Uterus (tissue), 3 donors: ENCODE measurements at regions not wholly inside any gene's neighbourhood (a gene's known extent, or its start where the extent isn't known, plus 50 kb on each side); places are given as distances from the start of the nearest gene placed in this dataset.

Experiments
- DNase-seq, 2 donors: peaks; one replicate each; pipeline ENCODE4 v3.0.0-alpha.2; 2019 to 2020
- H3K27ac ChIP-seq, 2 donors: fragments of 200-600 bp; sonication (generic); 1 replicate in 1 of 2; 2 replicates in 1 of 2; pipeline ENCODE4 v1.5.1; 2016 to 2018
- H3K27me3 ChIP-seq, 2 donors: fragments of 200-600 bp; sonication (generic); one replicate each; pipeline ENCODE4 v1.5.1; 2018 to 2019; ENCODE audit warnings: control low read depth in 1 of 2
- H3K36me3 ChIP-seq, 2 donors: fragments of 200-600 bp; sonication (generic); one replicate each; pipeline ENCODE4 v1.5.1; 2019; ENCODE audit warnings: control low read depth in 1 of 2
- H3K4me1 ChIP-seq, 2 donors: fragments of 200-600 bp; sonication (generic); one replicate each; pipeline ENCODE4 v1.5.1; 2018 to 2019; ENCODE audit warnings: control low read depth in 1 of 2
- H3K4me3 ChIP-seq, 2 donors: fragments of 200-600 bp; sonication (generic); 1 replicate in 1 of 2; 2 replicates in 1 of 2; pipeline ENCODE4 v1.5.1; 2018 to 2019; ENCODE audit warnings: mild to moderate bottlenecking in 1 of 2
- H3K9me3 ChIP-seq, 2 donors: fragments of 200-600 bp; sonication (generic); one replicate each; pipeline ENCODE4 v1.5.1; 2019; ENCODE audit warnings: control low read depth in 1 of 2
- POLR2A ChIP-seq, 2 donors: fragments of 450-650 bp; IDR thresholded peaks; one replicate each; pipeline ENCODE4 v1.6.1; 2016; ENCODE audit warnings: antibody characterized with exemption in 2 of 2, mild to moderate bottlenecking in 1 of 2, moderate library complexity in 1 of 2
- intact Hi-C: fragments of 100-400 bp; cut with DNase I; formaldehyde crosslinking; loops from one replicate; pipeline ENCODE4 v1.15.1; 2023; ENCODE audit warnings: low total_unique reads
- TF ChIP-seq, protein P1 (sequence below), 4 experiments: fragments of 200-600 bp in 2 of 4; fragments of 450-650 bp in 2 of 4; sonication (generic) in 2 of 4; IDR thresholded peaks; one replicate each; pipeline ENCODE4 v1.5.1; 2016 to 2019; ENCODE audit warnings: antibody characterized with exemption in 4 of 4, mild to moderate bottlenecking in 2 of 4, moderate library complexity in 1 of 4
- donor health status: DM: yes; HTN: yes; CAD: no.

DNA sequence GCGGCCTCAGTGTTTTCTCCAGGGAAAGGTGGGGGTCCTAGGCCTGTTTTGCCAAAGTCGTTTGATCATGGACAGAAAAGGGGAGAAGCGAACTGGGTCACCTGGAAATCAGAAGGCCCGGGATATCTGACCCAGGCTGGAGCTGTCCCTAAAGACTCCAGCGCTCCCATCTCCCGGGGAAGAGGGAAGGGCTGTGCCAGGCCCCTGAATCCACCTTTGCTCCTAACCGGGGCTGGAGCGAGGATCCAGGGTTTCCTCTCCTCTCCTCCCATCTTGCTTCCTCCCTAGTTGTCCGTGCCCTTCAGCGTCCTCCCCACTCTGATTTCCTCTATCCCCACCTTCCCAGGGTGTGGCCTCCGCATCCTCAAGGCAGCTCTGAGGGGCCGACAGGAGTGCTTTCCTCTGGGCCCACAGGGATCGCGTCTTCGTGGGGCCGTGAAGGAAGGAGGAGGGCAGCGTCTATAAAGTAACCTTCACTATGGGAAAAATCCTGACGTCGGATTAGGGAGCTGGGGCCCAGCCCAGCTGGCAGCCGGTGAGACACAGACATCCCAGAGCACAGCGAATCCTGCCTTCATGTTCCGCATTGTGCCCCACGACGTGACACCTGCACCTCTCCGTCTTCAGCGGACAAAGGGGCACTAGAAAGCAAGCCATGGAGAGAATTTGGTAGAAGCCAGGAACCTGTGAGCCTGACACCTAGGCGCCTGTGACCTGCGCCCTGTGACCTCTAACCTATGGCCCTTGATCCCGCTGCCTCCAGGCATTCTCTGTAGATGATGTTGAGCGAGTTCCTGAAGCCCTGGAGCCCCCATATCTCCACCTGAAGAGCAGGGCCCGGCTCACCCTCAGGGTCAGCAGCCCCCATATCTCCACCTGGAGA, 212.7 kb upstream of the SALL3 start:
- TF ChIP-seq, protein P1, sequence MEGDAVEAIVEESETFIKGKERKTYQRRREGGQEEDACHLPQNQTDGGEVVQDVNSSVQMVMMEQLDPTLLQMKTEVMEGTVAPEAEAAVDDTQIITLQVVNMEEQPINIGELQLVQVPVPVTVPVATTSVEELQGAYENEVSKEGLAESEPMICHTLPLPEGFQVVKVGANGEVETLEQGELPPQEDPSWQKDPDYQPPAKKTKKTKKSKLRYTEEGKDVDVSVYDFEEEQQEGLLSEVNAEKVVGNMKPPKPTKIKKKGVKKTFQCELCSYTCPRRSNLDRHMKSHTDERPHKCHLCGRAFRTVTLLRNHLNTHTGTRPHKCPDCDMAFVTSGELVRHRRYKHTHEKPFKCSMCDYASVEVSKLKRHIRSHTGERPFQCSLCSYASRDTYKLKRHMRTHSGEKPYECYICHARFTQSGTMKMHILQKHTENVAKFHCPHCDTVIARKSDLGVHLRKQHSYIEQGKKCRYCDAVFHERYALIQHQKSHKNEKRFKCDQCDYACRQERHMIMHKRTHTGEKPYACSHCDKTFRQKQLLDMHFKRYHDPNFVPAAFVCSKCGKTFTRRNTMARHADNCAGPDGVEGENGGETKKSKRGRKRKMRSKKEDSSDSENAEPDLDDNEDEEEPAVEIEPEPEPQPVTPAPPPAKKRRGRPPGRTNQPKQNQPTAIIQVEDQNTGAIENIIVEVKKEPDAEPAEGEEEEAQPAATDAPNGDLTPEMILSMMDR (IDR thresholded peaks at IDR 0.05), result no peak
- TF ChIP-seq POLR2A (IDR thresholded peaks at IDR 0.05), result no peak
- H3K4me3 ChIP-seq, result no peak overlapping the region
- H3K4me1 ChIP-seq, result no peaks in the 10 kb centered on the region
- no peaks in the 10 kb centered on the region for H3K27me3 ChIP-seq
- no peaks in the 10 kb centered on the region for H3K9me3 ChIP-seq
- no peaks in the 10 kb centered on the region for H3K36me3 ChIP-seq
- DNase-seq, result no peak
- intact Hi-C loops, result no loop called here
- no peak overlapping the region for H3K27ac ChIP-seq

DNA sequence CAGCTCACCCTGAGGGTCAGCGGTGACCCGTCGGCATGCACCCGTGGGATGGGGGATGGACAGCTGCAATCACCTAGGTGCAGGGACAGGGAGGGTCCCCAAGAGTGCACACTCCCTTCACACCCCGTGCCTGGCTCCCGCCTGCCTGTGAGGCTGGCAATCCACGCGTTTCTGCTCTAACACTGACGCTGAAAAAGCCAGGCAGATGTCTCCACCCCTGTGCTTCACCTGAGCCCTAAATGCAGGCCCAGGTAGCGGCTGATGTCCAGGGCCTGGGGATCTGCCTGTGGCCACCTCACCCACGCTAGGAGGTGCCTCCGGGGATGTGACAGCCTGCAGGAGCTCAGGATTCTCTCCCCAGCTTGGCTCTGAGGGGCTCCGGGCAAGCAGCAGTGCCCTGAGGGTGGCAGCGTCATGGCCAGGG, 212.0 kb upstream of the SALL3 start:
- no peaks in the 10 kb centered on the region for H3K9me3 ChIP-seq
- H3K27ac ChIP-seq, result no peak overlapping the region
- DNase-seq, result no peak
- H3K36me3 ChIP-seq, result no peaks in the 10 kb centered on the region
- TF ChIP-seq, protein P1 (IDR thresholded peaks at IDR 0.05), result no peak
- no peak for TF ChIP-seq POLR2A (IDR thresholded peaks at IDR 0.05)
- H3K4me3 ChIP-seq, result no peak overlapping the region
- intact Hi-C loops, result no loop called here
- no peaks in the 10 kb centered on the region for H3K4me1 ChIP-seq
- no peaks in the 10 kb centered on the region for H3K27me3 ChIP-seq

DNA sequence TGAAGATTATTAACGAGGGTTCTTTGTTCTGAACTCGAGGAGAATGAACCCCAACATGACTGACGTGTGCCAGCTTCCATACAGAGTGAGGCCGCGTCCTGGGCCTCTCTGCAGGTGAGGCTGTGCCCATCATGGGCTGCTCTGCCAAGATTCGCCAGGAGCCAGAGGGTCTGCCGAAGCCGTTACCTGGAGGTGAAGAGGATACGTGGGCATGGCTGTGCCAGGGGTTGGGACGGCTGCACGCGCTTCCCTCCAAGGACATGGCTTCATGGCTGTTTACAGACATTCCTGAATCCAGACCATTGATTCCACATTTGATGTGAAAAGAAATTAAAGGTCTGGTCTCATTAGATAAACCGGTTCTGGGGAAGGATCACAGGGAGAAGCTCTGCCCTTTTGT, 211.4 kb upstream of the SALL3 start:
- Histone ChIP-seq H3K9me3 (no peaks in the 10 kb centered on the region), H3K36me3 (no peaks in the 10 kb centered on the region), H3K27ac (no peak overlapping the region), H3K4me1 (no peaks in the 10 kb centered on the region), H3K27me3 (no peaks in the 10 kb centered on the region), H3K4me3 (no peak overlapping the region)
- TF ChIP-seq, protein P1 (IDR thresholded peaks at IDR 0.05), result no peak
- no peak for TF ChIP-seq POLR2A (IDR thresholded peaks at IDR 0.05)
- no peak for DNase-seq
- intact Hi-C loops, result no loop called here

DNA sequence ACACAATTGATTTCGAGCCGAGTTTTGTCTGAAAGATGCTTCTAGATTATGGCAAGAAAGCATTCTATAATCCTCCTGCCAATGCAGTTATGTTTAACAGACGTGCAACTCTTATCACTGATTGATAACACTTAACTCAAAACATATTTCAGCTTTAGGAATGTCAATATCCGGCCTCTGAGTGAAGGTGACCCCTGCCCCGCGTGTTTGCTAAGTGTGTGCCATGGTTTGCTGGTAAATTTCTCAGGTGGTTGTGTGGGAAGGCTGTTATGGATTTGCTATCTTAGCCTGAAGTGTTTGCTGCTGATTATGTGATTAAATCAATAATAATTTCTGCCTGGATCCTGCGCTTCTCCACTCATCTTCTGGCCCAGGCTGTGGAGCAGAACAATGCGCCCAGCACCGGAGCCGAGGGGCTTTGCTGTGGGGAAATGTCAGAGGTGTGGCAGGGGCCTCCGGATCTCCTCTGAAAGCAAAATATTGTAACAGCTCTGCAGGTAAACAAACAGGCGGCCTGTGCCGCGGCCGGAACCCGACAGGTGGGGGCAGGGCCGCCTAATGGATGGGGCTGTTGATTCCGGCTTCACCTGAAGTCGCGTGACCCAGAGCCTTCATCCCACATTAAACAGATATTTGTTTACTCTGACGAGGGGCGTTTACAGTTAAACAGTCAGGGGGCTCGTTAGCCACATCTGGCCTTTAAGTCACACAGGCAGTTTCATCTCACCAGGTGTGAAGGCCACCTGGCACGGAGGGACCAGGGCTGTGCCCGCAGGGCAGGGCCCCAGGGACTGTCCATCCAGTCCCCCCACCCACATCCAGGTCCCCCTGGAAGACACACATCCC, 210.7 kb upstream of the SALL3 start:
- intact Hi-C loops, result no loop called here
- Histone ChIP-seq H3K4me1 (no peaks in the 10 kb centered on the region), H3K4me3 (no peak overlapping the region), H3K27ac (no peak overlapping the region), H3K9me3 (no peaks in the 10 kb centered on the region), H3K27me3 (no peaks in the 10 kb centered on the region), H3K36me3 (no peaks in the 10 kb centered on the region)
- DNase-seq, result no peak
- TF ChIP-seq, protein P1 (IDR thresholded peaks at IDR 0.05), result no peak
- TF ChIP-seq POLR2A (IDR thresholded peaks at IDR 0.05), result no peak
